CD4-positive, alpha-beta memory T cell (primary cell): ENCODE measurements at regions not wholly inside any gene's neighbourhood (a gene's known extent, or its start where the extent isn't known, plus 50 kb on each side); places are given as distances from the start of the nearest gene placed in this dataset.

ENCODE experiments used
- CTCF ChIA-PET: fragments of 350-600 bp; sonication (Branson Sonifier 250); formaldehyde crosslinking; loops from one replicate; lab custom pipeline; 2021; ENCODE audit warnings: inconsistent platforms; ENCODE audit not compliant: partially characterized antibody; lab: Charles Lee
- POLR2A ChIA-PET: fragments of 350-600 bp; sonication (Branson Sonifier 250); formaldehyde crosslinking; loops from one replicate; lab custom pipeline; 2021; ENCODE audit not compliant: partially characterized antibody; lab: Charles Lee
- DNase-seq, 5 donors: peaks; one replicate each; pipeline versions ENCODE4 v3.0.0 to v3.0.0-alpha.2; 2020 to 2022; ENCODE audit warnings: mixed read lengths in 1 of 5
- H3K27ac ChIP-seq: one replicate; pipeline ENCODE4 v1.7.0; 2013; ENCODE audit warnings: low read depth, low read length
- H3K27me3 ChIP-seq: 2 replicates; pipeline ENCODE4 v1.7.0; 2013; ENCODE audit warnings: mild to moderate bottlenecking, low read length, moderate library complexity; ENCODE audit not compliant: insufficient read depth
- H3K36me3 ChIP-seq: 2 replicates; pipeline ENCODE4 v1.7.0; 2013; ENCODE audit warnings: mild to moderate bottlenecking, low read length, moderate library complexity; ENCODE audit not compliant: insufficient read depth
- H3K4me1 ChIP-seq: 2 replicates; pipeline ENCODE4 v1.7.0; 2013; ENCODE audit warnings: mild to moderate bottlenecking, low read length, moderate library complexity; ENCODE audit not compliant: insufficient read depth
- H3K4me3 ChIP-seq, 2 donors: one replicate each; pipeline ENCODE4 v1.7.0; 2013; ENCODE audit warnings: low read length in 2 of 2, mild to moderate bottlenecking in 1 of 2
- H3K9me3 ChIP-seq, 2 donors: one replicate each; pipeline ENCODE4 v1.7.0; 2013; ENCODE audit warnings: low read length in 2 of 2, control low read depth in 1 of 2; ENCODE audit not compliant: control insufficient read depth in 1 of 2
- H3K27ac Mint-ChIP-seq, 7 donors: one replicate each; pipeline ENCODE4 v1.8.0; 2020 to 2021; ENCODE audit warnings: mixed read lengths in 7 of 7, mild to moderate bottlenecking in 6 of 7, inconsistent platforms in 3 of 7, moderate library complexity in 3 of 7
- H3K27me3 Mint-ChIP-seq, 2 donors: one replicate each; pipeline ENCODE4 v1.8.0; 2020 to 2021; ENCODE audit warnings: mixed read lengths in 2 of 2
- H3K36me3 Mint-ChIP-seq, 2 donors: one replicate each; pipeline ENCODE4 v1.8.0; 2020 to 2021; ENCODE audit warnings: mixed read lengths in 2 of 2, inconsistent platforms in 1 of 2, mild to moderate bottlenecking in 1 of 2
- H3K4me1 Mint-ChIP-seq, 4 donors: one replicate each; pipeline ENCODE4 v1.8.0; 2020 to 2021; ENCODE audit warnings: mixed read lengths in 4 of 4, mild to moderate bottlenecking in 1 of 4
- H3K4me3 Mint-ChIP-seq, 8 donors: one replicate each; pipeline ENCODE4 v1.8.0; 2020 to 2021; ENCODE audit warnings: mixed read lengths in 8 of 8, mild to moderate bottlenecking in 7 of 8, moderate library complexity in 6 of 8, inconsistent platforms in 3 of 8
- H3K9me3 Mint-ChIP-seq, 8 donors: one replicate each; pipeline ENCODE4 v1.8.0; 2020 to 2021; ENCODE audit warnings: mixed read lengths in 8 of 8, mild to moderate bottlenecking in 5 of 8, inconsistent platforms in 3 of 8, moderate library complexity in 1 of 8
- intact Hi-C: fragments of 100-400 bp; cut with micrococcal nuclease; formaldehyde crosslinking; loops from one replicate; pipeline ENCODE4 v1.15.1; 2023

DNA sequence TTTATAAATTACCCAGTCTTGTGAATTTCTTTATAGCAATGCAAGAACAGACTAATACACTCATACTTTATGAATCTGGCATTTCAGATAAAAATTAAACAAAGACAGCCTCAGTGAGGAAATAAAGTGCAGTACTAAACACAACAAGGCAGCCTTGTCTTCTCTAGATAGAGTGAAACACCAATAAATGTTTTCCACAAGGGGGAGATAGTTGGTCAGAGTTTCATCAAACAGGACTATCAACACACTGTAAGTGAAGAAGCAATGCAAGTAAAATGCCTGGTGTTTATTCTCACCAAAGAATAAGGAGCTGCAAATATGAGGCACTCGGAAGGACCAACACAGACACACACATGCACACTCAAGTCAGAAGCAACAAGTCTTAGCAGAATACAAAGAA is 62.8 kb downstream of the FAM9B start:
- ChIA-PET POLR2A (interaction anchor here (0.8 to 1.2 kb wide), 3 partner anchors 342 to 492 kb away, joined by 3 to 7 read pairs (median 4); no protein-coding TSS in a partner anchor), CTCF (interaction anchor here (0.7 to 2.2 kb wide), 9 partner anchors 10 to 731 kb away, joined by 3 to 13 read pairs (median 4); no protein-coding TSS in a partner anchor)
- Histone ChIP-seq H3K9me3 (no peaks in the 10 kb centered on the region), H3K27ac (no peak overlapping the region), H3K27me3 (no peaks in the 10 kb centered on the region), H3K36me3 (no peaks in the 10 kb centered on the region), H3K4me3 (no peak overlapping the region), H3K4me1 (no peaks in the 10 kb centered on the region)
- Mint-ChIP-seq H3K36me3 (no peaks in the 10 kb centered on the region), H3K9me3 (peaks cover 0 to 5% (median 0%) of the 10 kb centered on the region in 8 donors), H3K27me3 (no peaks in the 10 kb centered on the region), H3K4me3 (no peak overlapping the region), H3K4me1 (peaks cover 0 to 2% (median 0%) of the 10 kb centered on the region in 4 donors), H3K27ac (peak overlapping the region in 2 of 7 donors; percentile 0 to 10)
- intact Hi-C loops, result loop anchor here (1.0 to 5.0 kb wide), 6 partner anchors 154 to 738 kb away; no protein-coding TSS in a partner anchor
- peak in 4 of 5 donors; percentile 47 to 63 (median 50) for DNase-seq

GRCh38 chrX:8969378-8969777 is 64.5 kb downstream of the FAM9B start:
- CTCF ChIA-PET, result interaction anchor here (1.2 to 1.5 kb wide), 2 partner anchors 12 to 740 kb away, joined by 3 to 5 read pairs; no protein-coding TSS in a partner anchor

DNA sequence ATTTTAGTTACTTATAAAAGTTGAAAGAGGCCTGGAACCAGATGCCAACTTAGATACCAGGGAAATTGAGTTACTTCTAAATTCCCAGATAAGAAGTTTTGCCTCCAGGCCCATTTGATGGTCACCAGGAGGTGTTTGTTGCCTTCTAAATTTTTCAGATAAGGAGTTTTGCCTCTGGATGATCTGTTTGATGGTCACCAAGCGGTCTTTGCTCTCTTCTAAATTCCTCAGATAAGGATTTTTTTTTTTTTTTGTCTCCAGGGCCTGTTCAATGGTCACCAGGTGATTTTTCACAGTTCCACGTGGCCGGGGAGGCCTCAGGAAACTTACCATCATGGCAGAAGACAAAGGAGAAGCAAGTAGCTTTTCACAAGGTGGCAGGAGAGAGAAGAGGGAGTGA is 66.5 kb downstream of the FAM9B start:
- CTCF ChIA-PET, result no interaction called here
- Mint-ChIP-seq H3K27ac (no peak overlapping the region), H3K4me3 (no peak overlapping the region), H3K9me3 (peaks cover 0 to 5% (median 1%) of the 10 kb centered on the region in 8 donors), H3K4me1 (peaks cover 0 to 2% (median 0%) of the 10 kb centered on the region in 4 donors), H3K36me3 (no peaks in the 10 kb centered on the region), H3K27me3 (peaks cover 0 to 2% of the 10 kb centered on the region in 2 donors)
- no peak overlapping the region for H3K27ac ChIP-seq
- no peak overlapping the region for H3K4me3 ChIP-seq
- POLR2A ChIA-PET, result no interaction called here
- H3K36me3 ChIP-seq, result no peaks in the 10 kb centered on the region
- H3K4me1 ChIP-seq, result no peaks in the 10 kb centered on the region
- no peak for DNase-seq
- intact Hi-C loops, result no loop called here
- H3K27me3 ChIP-seq, result no peaks in the 10 kb centered on the region
- H3K9me3 ChIP-seq, result no peaks in the 10 kb centered on the region

More at GRCh38 chrX:8969378-8969777, 64.5 kb downstream of the FAM9B start:
- POLR2A ChIA-PET, result no interaction called here
- no peak overlapping the region for H3K27ac ChIP-seq
- no peak overlapping the region for H3K4me3 ChIP-seq
- Mint-ChIP-seq H3K27ac (no peak overlapping the region), H3K36me3 (no peaks in the 10 kb centered on the region), H3K4me3 (no peak overlapping the region), H3K4me1 (peaks cover 0 to 2% (median 0%) of the 10 kb centered on the region in 4 donors), H3K9me3 (peaks cover 0 to 7% (median 0%) of the 10 kb centered on the region in 8 donors), H3K27me3 (no peaks in the 10 kb centered on the region)
- no peak for DNase-seq
- H3K36me3 ChIP-seq, result no peaks in the 10 kb centered on the region
- no peaks in the 10 kb centered on the region for H3K27me3 ChIP-seq
- H3K9me3 ChIP-seq, result no peaks in the 10 kb centered on the region
- intact Hi-C loops, result no loop called here
- H3K4me1 ChIP-seq, result no peaks in the 10 kb centered on the region

- CTCF ChIA-PET, result no interaction called here
- H3K9me3 ChIP-seq, result no peaks in the 10 kb centered on the region
- H3K27me3 Mint-ChIP-seq, result peaks cover 3 to 10% of the 10 kb centered on the region in 2 donors
- H3K4me3 Mint-ChIP-seq, result no peak overlapping the region
- intact Hi-C loops, result no loop called here
- POLR2A ChIA-PET, result no interaction called here
- no peaks in the 10 kb centered on the region for H3K27me3 ChIP-seq
- no peak overlapping the region for H3K27ac Mint-ChIP-seq
- H3K4me1 Mint-ChIP-seq, result no peaks in the 10 kb centered on the region
- no peak for DNase-seq
- H3K4me1 ChIP-seq, result no peaks in the 10 kb centered on the region
- H3K36me3 Mint-ChIP-seq, result no peaks in the 10 kb centered on the region
- no peak overlapping the region for H3K27ac ChIP-seq
- H3K4me3 ChIP-seq, result no peak overlapping the region
- peaks cover 0 to 5% (median under 1%) of the 10 kb centered on the region in 8 donors for H3K9me3 Mint-ChIP-seq
- no peaks in the 10 kb centered on the region for H3K36me3 ChIP-seq
Observed at GRCh38 chrX:8960957-8961468, 72.9 kb downstream of the FAM9B start.

GRCh38 chrX:8955511-8955910 is 78.4 kb downstream of the FAM9B start:
- no peaks in the 10 kb centered on the region for H3K36me3 Mint-ChIP-seq
- no peak overlapping the region for H3K27ac ChIP-seq
- no peak overlapping the region for H3K27ac Mint-ChIP-seq
- peaks cover 8% of the 10 kb centered on the region in 2 donors for H3K27me3 Mint-ChIP-seq
- H3K27me3 ChIP-seq, result no peaks in the 10 kb centered on the region
- peak overlapping the region in 1 of 8 donors; percentile 60 for H3K4me3 Mint-ChIP-seq
- ChIA-PET CTCF (no interaction called here), POLR2A (no interaction called here)
- H3K36me3 ChIP-seq, result no peaks in the 10 kb centered on the region
- no peaks in the 10 kb centered on the region for H3K9me3 ChIP-seq
- no peaks in the 10 kb centered on the region for H3K9me3 Mint-ChIP-seq
- H3K4me3 ChIP-seq, result no peak overlapping the region
- no peaks in the 10 kb centered on the region for H3K4me1 ChIP-seq
- no peaks in the 10 kb centered on the region for H3K4me1 Mint-ChIP-seq
- intact Hi-C loops, result no loop called here
- DNase-seq, result no peak

GRCh38 chrX:8946563-8946962 is 87.4 kb downstream of the FAM9B start:
- Mint-ChIP-seq H3K4me1 (no peaks in the 10 kb centered on the region), H3K9me3 (peaks cover 0 to 2% (median 0%) of the 10 kb centered on the region in 8 donors), H3K4me3 (no peak overlapping the region), H3K27ac (no peak overlapping the region), H3K27me3 (peaks cover 3 to 4% of the 10 kb centered on the region in 2 donors), H3K36me3 (no peaks in the 10 kb centered on the region)
- intact Hi-C loops, result no loop called here
- no peak overlapping the region for H3K27ac ChIP-seq
- H3K4me1 ChIP-seq, result no peaks in the 10 kb centered on the region
- no peak for DNase-seq
- H3K36me3 ChIP-seq, result no peaks in the 10 kb centered on the region
- H3K4me3 ChIP-seq, result no peak overlapping the region
- CTCF ChIA-PET, result no interaction called here
- POLR2A ChIA-PET, result no interaction called here
- no peaks in the 10 kb centered on the region for H3K9me3 ChIP-seq
- H3K27me3 ChIP-seq, result no peaks in the 10 kb centered on the region

- Histone ChIP-seq H3K27ac (no peak overlapping the region), H3K9me3 (no peaks in the 10 kb centered on the region), H3K36me3 (no peaks in the 10 kb centered on the region), H3K27me3 (no peaks in the 10 kb centered on the region), H3K4me1 (no peaks in the 10 kb centered on the region), H3K4me3 (no peak overlapping the region)
- Mint-ChIP-seq H3K9me3 (peaks cover 0 to 9% (median 0%) of the 10 kb centered on the region in 8 donors), H3K27ac (no peak overlapping the region), H3K36me3 (peaks cover 0 to 1% of the 10 kb centered on the region in 2 donors), H3K4me1 (no peaks in the 10 kb centered on the region), H3K4me3 (no peak overlapping the region), H3K27me3 (peaks cover 2 to 7% of the 10 kb centered on the region in 2 donors)
- CTCF ChIA-PET, result no interaction called here
- POLR2A ChIA-PET, result no interaction called here
- intact Hi-C loops, result no loop called here
- DNase-seq, result no peak
Observed at GRCh38 chrX:8939322-8939721, 94.6 kb downstream of the FAM9B start.
